GM19328 (cell line): ENCODE measurements at regions not wholly inside any gene's neighbourhood (a gene's known extent, or its start where the extent isn't known, plus 50 kb on each side); places are given as distances from the start of the nearest gene placed in this dataset.

Experiments used
- ATAC-seq: cut with Tn5 transposase; IDR thresholded peaks from one replicate; pipeline ENCODE4 v1.9.1; 2021; ENCODE audit warnings: mild to moderate bottlenecking, moderate library complexity; ENCODE audit not compliant: unreplicated experiment

DNA sequence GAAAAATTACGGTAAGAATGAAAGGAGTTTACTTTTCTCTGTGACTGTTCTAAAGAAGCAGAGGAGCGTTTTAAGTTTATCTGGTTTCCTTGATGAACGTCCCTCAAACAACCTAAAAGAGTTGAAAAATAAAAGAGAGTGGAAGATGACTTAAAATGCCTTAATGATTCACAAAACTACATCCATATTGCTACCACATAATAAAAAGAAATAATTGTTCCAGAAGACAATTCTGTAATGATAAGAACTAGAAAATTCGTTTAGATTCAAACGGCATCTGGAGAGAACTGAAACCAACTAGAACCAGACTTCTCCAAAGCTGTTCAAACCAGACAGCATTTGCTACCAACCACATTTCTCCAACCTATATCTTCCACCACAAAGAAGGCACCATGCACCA lies 68.1 kb downstream of the TEKT4 start:
- no peak for ATAC-seq

GRCh38 chr2:94947097-94948016 lies 76.1 kb downstream of the TEKT4 start:
- no peak for ATAC-seq

- no peak for ATAC-seq
Observed at GRCh38 chr2:94955702-94956101, 69.8 kb upstream of the MAL start.

DNA sequence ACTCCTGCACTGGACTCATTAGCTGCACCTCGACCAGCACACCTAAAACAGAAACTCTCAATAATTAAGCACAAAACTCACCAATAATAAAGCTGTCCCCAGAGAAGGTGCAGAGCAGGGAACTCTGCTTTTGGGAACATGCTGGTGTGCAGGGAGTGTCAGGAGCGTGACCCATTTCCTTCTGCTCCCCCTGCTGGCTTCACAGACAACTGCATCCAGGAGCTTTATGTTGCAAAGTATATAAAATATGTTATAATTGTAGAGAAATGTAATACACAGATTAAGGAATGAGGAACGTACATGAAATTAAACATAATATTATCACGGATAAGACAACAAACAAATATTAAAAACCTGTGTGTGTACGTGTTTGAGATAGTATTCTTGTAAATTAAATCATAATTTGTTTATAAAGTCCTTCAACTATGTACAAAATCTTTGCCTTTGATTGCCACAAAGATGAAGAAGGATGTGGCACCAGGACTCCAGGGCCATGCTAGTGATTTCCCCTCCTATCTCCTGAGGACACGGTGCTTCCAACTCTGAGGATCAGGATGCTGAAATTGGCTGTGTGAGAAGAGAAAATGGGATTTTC lies 68.6 kb upstream of the MAL start:
- peak; percentile 76 for ATAC-seq

- no peak for ATAC-seq
Observed at GRCh38 chr2:94958245-94958644, 67.3 kb upstream of the MAL start.

DNA sequence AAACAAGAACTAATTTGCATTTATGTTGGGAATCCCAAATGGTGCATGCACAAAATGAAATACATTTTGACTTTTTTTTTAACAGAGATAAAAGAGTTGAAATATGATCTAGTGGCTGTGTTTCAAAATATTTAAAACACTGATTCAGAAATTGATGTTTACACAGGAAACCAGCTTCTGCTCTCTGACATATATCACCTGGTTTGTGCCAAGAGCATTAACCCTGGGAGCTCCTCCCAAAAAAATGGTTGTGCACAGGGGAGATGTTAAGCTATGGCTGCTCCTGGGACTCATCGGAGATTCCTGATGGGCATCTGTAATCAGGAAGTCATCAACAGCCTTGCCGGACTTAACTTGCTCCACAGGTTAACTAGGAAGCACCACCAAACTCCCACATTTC lies 65.2 kb upstream of the MAL start:
- ATAC-seq, result no peak

GRCh38 chr2:94960751-94961150 lies 64.8 kb upstream of the MAL start:
- no peak for ATAC-seq

GRCh38 chr2:94964193-94964592 lies 61.3 kb upstream of the MAL start:
- no peak for ATAC-seq

- ATAC-seq, result no peak
Observed at GRCh38 chr2:94966689-94967088, 58.8 kb upstream of the MAL start.

- ATAC-seq, result no peak
Observed at GRCh38 chr2:94970353-94970752, 55.2 kb upstream of the MAL start.
